AG09319 (cell line): ENCODE measurements at regions not wholly inside any gene's neighbourhood (a gene's known extent, or its start where the extent isn't known, plus 50 kb on each side); places are given as distances from the start of the nearest gene placed in this dataset.

ENCODE experiments used
- DNase-seq: peaks from one replicate; pipeline ENCODE4 v3.0.0-alpha.2; 2010; ENCODE audit warnings: low read depth; ENCODE audit errors: extremely low read depth
- TF ChIP-seq, protein P1 (sequence below): IDR thresholded peaks from 2 replicates; pipeline ENCODE4 v1.5.1; 2011; ENCODE audit warnings: low read depth, mild to moderate bottlenecking, inconsistent platforms, low read length, moderate library complexity

DNA sequence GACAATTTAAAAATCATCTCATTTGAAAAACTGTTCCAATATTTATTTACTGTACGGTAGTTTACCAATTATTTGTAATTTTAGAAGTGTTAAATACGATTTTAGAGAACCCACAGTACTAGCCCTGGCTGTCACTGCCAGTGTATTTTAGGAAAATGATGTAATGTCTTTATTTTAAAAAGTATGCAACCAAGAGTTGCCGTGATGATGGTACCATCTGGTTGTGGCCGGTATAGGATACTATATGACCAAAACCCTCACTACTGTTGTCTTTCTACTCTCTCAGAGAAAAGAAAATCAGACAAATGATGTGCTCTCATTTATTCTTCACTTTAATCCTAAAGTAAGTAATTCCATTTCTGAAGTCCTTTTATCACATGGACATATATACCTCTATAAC, 395.0 kb downstream of the FOXG1 start:
- TF ChIP-seq, protein P1, sequence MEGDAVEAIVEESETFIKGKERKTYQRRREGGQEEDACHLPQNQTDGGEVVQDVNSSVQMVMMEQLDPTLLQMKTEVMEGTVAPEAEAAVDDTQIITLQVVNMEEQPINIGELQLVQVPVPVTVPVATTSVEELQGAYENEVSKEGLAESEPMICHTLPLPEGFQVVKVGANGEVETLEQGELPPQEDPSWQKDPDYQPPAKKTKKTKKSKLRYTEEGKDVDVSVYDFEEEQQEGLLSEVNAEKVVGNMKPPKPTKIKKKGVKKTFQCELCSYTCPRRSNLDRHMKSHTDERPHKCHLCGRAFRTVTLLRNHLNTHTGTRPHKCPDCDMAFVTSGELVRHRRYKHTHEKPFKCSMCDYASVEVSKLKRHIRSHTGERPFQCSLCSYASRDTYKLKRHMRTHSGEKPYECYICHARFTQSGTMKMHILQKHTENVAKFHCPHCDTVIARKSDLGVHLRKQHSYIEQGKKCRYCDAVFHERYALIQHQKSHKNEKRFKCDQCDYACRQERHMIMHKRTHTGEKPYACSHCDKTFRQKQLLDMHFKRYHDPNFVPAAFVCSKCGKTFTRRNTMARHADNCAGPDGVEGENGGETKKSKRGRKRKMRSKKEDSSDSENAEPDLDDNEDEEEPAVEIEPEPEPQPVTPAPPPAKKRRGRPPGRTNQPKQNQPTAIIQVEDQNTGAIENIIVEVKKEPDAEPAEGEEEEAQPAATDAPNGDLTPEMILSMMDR: no peak
- no peak for DNase-seq

DNA sequence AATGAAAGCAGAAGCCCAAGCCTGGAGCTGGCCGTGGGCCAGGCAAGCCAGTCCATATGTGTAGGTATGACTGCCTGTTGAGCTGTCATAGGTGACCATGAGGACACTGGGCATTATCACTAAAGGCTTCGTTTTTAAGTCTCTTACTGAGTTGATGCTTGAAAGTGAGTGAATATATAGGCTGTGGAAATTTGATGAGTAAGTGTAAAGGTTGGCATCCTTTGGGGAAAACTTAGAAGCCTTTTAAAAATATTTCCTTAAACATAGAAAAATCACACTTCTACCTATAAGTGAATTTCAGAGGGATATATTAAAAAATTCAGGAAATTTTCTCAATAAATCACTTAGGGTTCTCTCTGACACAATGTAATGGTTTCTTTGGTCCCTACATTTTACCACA, 396.5 kb downstream of the FOXG1 start:
- TF ChIP-seq, protein P1: no peak
- DNase-seq: no peak

DNA sequence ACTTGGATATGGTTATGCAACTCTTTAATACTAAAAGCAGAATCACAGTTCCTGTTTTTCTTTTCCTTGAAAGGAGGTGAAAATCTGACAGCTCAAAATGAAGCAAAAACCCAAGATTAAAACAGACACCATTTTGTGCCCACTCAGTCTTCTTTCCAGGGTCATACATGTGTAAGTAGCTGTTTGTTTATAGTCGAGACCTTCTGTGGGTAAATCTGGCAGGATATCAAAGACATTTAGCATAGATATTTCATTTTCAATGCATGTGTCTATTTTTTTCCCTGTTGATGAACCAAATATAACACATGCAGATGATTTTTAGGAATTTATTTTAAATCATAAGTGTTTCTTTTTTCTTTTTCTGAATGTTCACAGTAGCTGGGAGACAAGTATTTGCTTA, 398.8 kb downstream of the FOXG1 start:
- DNase-seq: no peak
- TF ChIP-seq, protein P1: no peak

DNA sequence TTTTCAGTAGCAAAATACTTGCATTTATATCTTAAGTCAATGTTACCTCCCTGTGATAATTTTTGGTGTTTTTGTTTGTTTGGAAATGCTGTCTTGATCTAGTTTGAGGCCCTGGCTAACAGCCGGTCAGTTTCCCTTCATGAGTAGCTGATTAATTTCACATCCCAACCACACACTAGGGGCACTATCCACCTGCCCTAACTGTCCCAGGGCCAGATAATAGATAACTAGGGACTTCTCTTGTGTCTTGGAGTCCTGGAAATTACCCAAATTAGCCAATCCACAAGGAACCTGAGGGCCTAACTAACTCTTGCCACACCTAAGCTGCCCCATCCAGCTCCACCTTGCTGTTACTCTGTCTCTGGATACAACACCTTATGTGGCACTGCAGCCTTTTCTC, 399.9 kb downstream of the FOXG1 start:
- TF ChIP-seq, protein P1: no peak
- no peak for DNase-seq

DNA sequence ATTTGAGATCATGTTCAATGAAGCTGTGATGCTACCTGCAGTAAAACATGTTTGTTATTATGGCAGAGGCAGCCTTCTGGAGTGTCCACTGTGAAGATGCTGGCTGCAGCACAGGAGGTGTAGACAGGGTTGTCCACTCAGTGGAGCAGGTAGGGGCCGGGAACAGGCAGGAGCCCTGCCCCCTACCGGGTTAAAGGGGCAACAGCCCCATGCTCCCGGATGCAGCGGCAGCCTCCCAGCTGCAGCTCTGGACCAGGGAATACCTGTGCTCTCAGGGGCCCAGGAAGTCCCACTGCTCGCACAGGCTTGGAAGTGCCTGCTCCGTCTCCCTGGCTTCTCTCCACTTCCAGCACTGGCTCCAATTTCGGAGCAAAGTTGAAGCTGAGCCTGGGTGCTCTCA, 401.6 kb downstream of the FOXG1 start:
- DNase-seq: no peak
- TF ChIP-seq, protein P1: no peak

DNA sequence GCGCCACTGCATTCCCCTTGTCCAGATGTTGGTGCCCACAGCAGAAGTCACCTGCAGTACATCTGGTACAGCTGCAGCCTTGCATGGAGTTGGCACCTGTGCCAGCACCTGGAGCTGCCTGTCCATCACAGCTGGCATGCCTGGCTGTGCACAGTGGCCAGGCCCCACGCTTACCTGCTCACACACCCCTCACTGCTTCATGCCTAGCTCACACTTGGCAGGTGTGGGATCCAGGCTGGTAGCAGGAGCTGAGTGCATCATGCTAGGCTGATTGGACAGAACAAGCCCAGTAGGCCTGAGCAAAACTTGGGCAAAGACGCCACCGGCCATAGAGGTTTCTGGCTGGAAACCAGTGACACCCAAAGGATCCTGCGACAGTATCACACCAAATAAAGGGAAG, 402.8 kb downstream of the FOXG1 start:
- TF ChIP-seq, protein P1: no peak
- no peak for DNase-seq

DNA sequence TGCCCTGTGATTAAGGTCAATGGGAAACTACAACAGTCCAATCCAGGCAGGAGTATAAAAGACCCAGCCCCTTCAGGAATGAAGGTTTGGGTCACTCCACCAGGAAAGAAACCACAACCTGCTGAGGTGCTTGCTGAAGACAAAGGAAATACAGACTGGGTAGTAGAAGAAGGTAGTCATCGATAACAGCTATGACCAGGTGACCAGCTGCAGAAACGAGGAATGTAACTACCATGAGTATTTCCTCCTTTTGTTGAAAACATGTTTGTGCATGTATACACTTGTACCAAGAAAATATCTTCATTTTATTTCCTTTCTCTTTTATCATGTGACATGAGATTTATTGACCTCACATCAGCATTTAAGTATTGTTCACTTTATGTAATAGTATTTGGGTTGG, 409.1 kb downstream of the FOXG1 start:
- DNase-seq: no peak
- TF ChIP-seq, protein P1: no peak
